GM18873 (cell line): ENCODE measurements at regions not wholly inside any gene's neighbourhood (a gene's known extent, or its start where the extent isn't known, plus 50 kb on each side); places are given as distances from the start of the nearest gene placed in this dataset.

Experiments used
- ATAC-seq: cut with Tn5 transposase; IDR thresholded peaks from one replicate; pipeline ENCODE4 v1.9.1; 2021; ENCODE audit warnings: mild to moderate bottlenecking, moderate library complexity, moderate number of reproducible peaks; ENCODE audit not compliant: unreplicated experiment, low FRiP score

DNA sequence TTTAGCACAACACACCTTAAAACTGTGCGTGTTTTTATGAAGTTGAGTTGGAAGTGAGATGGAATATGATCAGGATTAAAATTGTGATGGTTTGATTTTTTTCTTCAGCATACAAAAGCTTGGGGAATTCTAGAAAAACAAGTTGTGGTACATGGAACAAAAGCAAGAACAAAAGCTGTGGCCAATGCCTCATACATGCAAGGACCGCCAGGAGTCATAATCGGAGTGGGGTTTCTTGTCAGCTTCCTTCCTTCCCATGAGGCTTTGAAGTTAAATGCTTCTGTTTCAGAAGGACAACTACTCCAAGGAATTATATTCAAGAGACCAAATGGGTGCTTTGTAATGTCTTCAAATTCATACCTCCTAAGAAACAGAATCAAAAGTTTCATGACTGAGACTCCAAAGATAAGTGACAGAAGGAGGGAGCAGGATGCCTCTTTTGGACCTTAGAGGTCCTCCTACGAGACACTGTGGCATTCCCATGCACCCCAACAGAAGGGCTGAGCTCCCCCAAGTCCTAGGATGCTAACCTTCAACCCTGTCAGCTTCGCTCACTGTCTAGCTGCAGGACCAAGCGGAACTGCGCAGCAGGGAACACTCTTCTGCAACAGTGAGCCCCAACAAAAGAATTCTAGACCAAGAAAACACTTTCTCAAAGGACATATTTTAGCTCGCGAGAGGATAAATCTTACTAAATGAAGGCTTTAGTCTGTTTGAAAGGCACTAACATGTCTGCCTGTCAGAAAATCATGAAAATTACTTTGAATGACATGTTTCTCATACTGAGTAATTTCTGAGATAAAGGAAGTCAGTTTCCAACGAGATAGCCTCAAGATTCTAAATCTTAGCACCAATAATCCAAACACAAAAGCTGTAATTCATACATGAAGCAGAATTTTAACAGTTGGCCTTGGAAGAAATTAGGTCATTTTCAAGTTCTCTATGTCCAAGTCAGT, 108.5 kb upstream of the NHSL1 start:
- no peak for ATAC-seq

DNA sequence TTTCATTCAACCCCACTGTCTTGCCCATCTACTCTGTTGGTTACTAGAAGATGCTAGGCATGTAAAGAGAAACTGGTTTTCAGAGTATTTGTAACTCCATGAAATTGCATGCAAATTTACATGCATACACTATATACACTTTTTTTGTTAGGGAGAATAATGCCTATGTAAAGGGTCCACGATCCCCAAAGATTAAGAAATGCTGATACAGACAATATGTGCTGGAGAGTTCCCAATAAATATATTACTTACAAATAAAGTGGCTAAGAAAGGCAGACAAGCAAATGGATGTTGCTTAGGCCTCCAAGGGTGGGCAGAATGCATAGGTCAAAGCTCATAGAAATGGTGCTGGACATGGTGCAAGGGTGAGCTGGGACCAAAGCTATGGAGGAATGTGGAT, 109.6 kb upstream of the NHSL1 start:
- no peak for ATAC-seq

DNA sequence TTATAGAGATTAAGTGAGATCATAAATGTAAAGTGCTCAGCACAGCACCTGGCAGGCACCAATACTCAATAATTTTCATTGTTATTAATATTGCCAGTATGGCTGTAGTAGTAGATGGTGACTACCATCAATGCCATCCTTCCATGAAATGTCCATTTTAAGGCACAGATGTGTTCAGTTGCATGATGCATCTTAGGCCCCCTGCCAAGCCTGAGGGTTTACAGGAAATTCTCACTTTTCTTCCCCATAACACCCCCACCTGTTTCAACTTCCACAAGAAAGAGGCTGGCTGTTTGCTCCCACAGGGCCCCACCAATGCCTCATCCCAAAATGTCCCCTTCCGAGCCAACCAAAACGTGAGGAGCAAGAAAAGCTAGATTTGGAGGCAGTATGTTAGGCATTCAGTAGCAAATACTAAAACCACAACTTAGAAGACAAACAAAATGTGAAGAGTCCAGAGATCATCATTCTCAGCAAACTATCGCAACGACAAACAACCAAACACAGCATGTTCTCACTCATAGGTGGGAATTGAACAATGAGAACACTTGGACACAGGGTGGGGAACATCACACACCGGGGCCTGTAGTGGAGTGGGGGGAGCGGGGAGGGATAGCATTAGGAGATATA, 110.6 kb upstream of the NHSL1 start:
- ATAC-seq = no peak

DNA sequence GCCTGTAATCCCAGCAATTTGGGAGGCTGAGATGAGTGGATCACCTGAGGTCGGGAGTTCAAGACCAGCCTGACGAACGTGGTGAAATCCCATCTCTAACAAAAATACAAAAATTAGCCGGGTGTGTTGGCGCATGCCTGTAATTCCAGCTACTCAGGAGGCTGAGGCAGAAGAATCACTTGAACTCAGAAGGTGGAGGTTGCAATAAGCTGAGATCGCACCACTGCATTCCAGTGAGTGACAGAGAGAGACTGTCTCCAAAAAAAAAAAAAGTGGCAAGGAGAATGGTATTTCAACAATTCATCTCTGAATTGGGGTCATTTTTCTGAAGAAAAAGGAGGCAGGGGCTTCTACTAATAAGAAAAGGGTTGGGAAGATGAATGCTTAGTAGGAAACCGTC, 111.5 kb upstream of the NHSL1 start:
- no peak for ATAC-seq

DNA sequence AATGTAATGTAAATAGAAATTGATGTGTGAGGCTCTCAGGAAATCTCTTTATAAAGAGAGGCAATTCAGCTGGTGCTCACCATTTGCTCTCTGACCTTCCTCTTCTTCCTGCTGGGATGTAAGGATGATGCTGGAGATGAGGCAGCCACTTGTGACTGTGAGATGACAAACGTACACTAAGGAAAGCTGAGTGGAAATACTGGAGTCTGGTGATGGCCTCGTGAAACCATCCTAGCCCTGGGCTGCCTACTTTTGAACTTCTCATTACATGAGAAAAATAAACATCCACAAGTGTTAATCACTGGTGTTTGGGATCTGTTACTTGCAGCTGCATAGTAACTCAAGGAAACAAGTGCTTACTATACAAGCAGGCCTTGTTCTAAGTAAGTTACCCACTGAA, 114.9 kb upstream of the NHSL1 start:
- ATAC-seq = no peak

DNA sequence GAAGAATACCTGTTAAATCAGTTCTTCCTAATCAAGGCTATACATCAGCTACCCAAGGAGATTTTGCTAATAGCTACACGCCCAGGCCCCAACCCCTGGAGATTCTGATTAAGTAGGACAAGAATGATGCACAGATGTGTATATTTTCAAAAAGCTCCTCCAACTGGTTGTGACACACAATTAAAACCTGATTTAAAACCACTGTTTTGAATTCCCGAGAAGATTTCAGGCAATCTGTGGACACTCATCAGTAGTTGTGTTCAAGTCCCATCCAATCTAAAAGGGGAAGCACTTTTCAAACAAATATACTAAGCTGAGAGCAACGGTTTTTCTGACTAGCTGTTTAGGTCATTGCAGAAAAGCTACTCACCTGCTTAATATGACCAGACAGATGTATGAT, 118.9 kb upstream of the NHSL1 start:
- ATAC-seq = no peak

DNA sequence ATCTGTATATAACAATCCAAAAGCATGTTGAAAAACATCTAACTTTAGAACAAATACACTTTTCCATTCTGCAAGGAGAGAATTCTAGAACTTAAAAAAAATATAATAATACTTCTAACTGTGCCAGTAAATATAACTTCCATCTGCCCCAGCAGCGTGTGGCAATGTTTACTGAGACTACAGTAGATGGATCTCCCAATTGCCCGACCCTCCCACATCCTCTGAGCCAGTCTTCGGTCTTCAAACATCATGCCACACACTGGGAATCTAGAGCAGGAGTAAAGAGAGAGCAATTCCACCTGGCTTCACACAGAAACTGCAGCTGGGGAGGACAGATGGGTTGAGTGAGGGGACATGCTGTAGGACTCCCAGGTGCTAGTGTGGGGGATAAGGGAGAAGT, 121.3 kb upstream of the NHSL1 start:
- no peak for ATAC-seq

DNA sequence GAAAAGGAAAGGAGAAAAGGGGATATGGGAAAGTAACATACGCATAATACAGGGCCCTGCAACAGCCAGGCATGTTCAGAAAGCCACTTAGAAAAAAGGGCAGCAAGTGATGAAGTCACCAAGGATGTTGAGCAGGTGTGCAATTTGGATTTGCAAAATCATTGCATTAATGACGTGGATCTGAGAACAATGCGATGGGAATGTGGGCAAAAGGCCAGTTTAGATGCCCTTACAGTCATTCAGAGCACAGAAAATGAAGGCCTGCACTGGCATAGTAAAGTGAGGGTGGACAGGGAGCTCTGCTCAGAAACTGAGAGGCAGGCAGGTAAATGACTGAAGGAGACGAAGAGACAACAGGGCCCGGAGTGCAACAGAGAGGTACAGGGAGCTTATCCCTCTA, 123.7 kb upstream of the NHSL1 start:
- no peak for ATAC-seq

DNA sequence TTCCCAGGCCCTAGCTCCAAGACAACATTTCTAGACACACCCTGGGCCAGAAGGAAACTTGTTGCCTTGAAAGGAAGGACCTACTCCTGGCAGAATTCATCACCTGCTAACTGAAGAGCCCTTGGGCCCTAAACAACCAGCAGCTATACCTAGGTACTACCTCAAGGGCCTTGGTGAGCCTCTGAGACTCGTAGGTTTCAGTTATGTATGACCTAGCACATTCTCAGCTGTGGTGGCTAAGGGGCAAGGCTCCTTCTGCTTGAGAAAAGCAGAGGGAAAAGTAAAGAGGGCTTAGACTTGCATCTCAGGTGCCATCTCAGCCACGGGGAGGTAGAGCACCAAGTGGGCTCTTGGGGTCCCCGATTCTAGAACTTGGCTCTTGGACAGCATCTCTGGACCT, 132.3 kb upstream of the NHSL1 start:
- ATAC-seq = no peak

DNA sequence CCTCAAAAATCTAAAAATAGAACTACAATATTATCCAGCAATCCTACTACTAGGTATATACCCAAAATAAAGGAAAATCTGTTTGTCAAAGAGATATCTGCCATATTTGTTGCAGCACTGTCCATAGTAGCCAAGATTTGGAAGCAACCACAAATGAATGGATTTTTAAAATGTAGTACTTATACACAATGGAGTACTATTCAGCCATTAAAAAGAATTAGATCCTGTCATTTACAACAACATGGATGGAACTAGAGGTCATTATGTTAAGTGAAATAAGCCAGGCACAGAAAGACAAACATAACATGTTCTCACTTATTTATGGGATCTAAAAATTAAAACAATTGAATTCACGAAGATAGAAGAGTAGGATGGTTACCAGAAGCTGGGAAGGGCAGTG, 135.7 kb upstream of the CCDC28A start:
- no peak for ATAC-seq

DNA sequence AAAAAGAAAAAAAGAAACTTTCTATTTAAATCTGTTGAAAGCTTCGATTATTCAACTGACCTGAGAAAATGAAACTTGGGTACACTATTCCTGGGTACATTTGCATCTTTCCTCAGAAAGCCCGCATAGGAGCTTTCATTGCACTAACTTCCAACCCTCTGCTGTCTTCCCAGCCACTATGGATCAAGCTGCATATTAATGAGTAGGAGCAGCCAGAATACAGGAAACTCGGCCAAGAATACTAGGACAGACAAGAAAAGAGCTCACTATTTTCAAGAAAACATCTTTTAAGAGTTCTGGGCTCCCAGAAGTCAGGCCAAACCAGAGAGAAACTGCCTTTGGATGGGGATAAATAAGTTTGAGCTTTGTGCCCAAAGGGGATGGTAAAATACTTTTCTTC, 135.0 kb upstream of the CCDC28A start:
- ATAC-seq = no peak

DNA sequence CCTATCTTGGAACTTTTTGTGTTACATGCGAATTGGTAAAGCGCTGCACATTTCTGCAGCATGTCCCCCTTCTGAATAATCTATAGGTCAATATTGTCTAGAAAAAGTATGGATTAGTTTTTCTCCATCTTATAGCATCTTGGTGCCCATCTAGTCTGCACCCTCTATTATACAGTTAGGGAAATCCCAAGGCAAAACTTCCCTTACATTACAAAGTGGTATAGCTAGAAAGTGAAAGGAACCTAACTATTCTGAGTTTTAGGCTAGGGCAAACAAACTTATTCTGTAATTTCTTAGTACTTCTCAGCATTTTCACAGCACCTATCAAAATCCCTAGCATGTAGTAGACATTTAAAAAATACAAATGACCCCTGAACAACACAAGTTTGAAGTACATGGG, 133.5 kb upstream of the CCDC28A start:
- no peak for ATAC-seq

DNA sequence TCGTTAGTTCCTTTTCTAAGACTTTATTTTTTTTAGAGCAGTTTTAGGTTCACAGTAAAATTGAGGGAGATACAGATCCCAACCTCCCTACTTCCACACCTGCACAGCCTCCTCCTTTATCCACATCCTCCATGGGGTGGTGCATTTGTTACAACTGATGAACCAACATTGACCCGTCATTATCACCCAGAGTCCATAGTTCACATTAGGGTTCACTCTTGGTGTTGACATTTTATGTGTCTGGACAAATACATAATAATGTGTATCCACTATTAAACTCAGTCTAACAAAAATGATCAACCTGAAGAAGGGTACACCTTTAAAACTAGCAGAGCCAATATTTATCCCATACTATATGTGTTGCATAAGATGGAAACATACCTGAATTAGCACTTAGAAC, 130.4 kb upstream of the CCDC28A start:
- no peak for ATAC-seq

DNA sequence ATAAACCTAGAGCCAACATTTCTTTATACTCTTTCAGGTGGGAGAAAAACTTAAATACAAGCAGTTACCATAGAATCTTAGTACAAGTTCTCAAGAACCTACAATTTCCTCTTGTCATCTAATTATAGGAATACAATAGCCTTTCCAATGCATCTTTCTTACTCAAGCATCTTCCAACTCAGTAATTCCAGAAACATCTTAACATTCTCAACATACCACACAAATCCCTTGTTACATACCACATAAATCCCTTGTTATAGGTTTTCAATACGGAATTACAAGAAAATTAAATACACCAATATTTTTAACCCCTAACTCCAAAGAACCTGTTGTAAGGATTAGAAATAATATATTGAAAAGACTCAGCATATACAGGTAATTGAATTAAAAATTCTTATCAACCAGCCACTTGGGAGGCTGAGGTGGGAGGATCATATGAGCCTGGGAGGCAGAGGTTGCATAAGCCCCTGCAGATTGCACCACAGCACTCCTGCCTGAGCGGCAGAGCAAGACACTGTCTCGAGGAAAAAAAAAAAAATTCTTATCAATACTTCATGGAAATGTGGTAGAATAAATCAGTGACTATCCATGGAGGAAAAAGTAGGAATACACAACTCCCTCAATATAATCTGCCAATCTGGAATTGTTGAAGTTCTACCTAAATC, 127.5 kb upstream of the CCDC28A start:
- ATAC-seq = no peak

DNA sequence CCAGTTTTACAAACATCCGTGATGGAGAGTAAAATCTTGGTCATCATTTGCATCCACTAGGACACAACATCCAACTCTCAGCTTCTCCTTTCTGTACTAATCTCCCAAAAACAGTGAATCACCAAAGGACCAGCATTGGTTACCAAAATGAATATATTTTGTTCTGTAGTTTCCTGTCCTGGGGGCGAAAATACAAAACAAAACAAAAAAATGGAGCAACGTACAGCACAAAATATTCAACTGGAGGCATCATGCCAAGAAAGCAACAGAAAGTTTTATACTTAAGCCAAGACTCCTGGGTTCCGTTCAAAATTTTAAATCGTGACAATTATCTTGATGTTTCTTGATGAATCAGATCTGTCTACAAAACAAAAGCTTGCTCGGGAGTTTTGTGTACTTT, 126.6 kb upstream of the CCDC28A start:
- no peak for ATAC-seq

DNA sequence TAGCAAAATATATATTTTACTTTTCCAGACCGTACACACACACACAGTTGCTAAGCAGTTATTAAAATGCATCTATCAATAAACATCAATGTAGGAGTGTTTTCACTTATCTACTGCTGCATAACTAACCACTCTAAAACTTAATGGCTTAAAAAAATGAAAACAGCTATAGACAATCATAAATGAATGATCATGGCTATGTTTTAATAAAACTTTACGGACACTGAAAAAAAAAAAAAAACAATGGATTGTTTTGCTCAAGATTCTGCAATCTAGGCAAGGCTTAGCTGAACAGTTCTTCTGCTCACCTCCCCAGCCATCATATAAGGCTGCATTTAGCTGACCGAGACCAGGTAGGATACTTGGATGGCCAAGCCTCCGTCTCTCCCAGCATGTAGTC, 125.4 kb upstream of the CCDC28A start:
- no peak for ATAC-seq

DNA sequence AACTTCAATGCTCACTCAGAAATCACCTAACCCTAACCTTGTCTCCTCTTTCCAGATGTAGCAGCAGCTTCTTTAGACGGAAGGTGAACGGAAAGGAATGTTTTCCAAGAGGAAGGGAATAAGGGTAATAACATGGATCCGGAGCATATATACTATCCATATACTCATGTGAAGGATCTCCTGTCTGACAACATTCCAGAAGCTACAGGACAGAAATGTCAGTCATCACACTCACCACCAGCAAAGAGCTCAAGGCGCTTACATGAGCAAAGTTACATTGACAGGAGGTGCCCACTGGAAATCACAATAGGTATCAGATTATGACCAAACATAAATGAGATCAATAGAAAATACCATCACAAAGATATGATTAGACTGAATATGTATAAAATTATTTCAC, 122.1 kb upstream of the CCDC28A start:
- no peak for ATAC-seq

DNA sequence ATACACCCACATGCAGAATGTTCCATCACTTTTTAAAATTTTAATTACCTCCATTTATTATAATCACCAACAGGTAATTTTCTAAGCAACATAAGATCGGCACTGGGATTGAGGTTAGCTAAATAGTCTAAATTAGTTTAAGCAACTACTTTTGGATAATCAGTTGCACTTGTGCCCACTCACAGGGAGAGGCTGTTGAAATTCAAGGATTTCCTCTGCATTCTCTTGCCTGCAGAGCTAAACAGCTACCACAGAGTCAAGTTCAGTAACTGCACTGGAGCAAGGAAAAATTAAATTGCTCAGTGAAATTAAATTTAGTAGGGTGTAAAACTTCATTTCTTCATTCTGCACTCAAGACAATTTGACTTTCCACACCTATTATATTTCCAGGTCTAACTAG, 120.7 kb upstream of the CCDC28A start:
- ATAC-seq = no peak

DNA sequence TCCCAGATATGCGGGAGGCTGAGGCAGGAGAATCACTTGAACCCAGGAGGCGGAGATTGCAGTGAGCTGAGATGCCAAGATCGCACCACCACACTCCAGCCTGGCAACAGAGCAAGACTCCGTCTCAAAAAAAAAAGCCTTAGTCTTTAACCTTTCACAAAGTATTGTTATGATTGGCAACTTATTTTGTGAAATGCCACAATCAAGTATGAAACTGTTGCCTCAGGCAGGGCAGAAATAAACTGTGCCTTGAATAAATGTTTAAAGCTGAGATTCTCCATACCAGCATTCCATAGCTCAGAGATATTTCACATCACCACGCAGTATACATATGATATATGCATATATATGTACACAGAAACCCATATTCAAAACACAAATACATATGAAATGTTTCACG, 120.1 kb upstream of the CCDC28A start:
- ATAC-seq = no peak

DNA sequence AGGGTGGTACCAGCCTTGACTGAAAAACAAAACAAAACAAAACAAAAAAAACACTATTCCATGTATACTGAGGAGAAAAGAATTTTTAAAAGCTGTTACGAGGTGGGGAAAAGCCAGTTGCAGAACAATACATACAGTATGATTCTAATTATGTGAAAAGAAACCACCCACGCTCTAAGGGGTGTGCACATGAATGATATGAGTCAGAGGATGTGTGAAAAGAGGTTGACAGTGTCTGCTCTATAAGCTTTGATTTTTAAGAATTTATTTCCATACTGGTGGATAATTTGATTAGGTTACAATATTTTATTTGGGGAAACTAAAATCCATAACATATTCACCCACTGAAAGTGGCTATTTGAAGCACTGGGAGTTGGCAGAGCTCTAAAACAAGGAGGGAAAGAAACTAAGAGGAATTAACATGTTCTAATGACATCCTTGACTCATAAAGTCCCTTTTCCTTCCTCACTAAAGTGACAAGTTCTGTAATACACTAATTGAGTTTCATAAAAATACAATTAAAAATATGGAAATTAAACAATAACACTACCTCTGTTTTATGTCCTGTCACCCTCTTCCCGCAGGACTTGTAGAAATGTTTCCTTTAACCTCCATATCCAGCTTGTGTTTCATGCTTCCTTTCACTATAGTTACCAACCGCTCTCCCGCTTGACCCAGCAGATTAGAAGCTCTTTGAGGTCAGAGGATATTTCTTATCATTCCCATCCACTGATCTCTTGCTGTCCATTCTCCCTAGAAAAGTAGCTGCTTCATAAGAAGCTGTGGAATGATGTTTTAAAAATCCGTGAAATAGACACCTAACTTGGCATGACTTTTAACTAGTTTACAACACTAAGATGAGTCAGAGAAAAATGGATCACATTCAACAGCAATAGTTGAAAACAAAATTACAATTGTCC, 118.6 kb upstream of the CCDC28A start:
- peak; percentile 98 for ATAC-seq

DNA sequence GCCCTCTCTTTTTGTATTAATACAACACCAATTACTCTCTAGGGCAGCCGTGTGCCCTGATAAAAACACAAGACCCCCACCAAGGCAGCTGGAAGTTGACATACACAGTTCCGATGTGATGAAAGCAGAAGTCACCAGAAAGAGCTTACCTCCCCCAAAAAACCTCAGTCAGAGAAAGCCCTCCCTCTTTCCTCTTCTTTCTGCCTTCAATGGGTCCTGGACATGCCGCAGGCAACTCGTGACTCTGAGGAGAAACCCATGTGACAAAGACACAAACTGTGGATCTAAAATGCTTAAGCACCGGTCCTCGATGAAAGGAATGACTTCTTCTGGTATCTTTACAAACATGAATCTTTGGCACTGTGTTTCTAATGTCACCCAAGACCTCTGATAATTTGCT, 117.7 kb upstream of the CCDC28A start:
- ATAC-seq = no peak
